ENCODE measurements at regions not wholly inside any gene's neighbourhood (a gene's known extent, or its start where the extent isn't known, plus 50 kb on each side); places are given as distances from the start of the nearest gene placed in this dataset.

GRCh38 chr5:111892949-111893348 lies 136.0 kb upstream of the NREP start:
- DNase-seq (ENCODE audit: low spot score in 2 of 2): no peak
- intact Hi-C loops (cut with DNase I; ENCODE audit: low total_unique reads): no loop called here
- Histone ChIP-seq H3K36me3 (no peaks in the 10 kb centered on the region), H3K4me3 (no peak overlapping the region), H3K9me3 (peaks cover 10 to 17% of the 10 kb centered on the region in 2 donors), H3K27ac (no peak overlapping the region), H3K27me3 (no peaks in the 10 kb centered on the region), H3K4me1 (no peaks in the 10 kb centered on the region)
- no peak for TF ChIP-seq CTCF (IDR thresholded peaks at IDR 0.05)
- no peak for TF ChIP-seq POLR2AphosphoS5 (IDR thresholded peaks at IDR 0.05)
- no peak for TF ChIP-seq POLR2A (IDR thresholded peaks at IDR 0.05)

- DNase-seq (ENCODE audit: low spot score in 2 of 2): no peak
- no peaks in the 10 kb centered on the region for H3K27me3 ChIP-seq
- peaks cover 10 to 15% of the 10 kb centered on the region in 2 donors for H3K9me3 ChIP-seq
- TF ChIP-seq POLR2AphosphoS5 (IDR thresholded peaks at IDR 0.05) (no peak), POLR2A (IDR thresholded peaks at IDR 0.05) (no peak), CTCF (IDR thresholded peaks at IDR 0.05) (no peak)
- no peak overlapping the region for H3K4me3 ChIP-seq
- H3K4me1 ChIP-seq: no peaks in the 10 kb centered on the region
- H3K36me3 ChIP-seq: no peaks in the 10 kb centered on the region
- intact Hi-C loops (cut with DNase I; ENCODE audit: low total_unique reads): loop anchor here (10.0 kb wide), 1 partner anchor 497 kb away; no protein-coding TSS in a partner anchor
- no peak overlapping the region for H3K27ac ChIP-seq
Measured at GRCh38 chr5:111887706-111888105, 130.7 kb upstream of the NREP start.

GRCh38 chr5:111869681-111870080 lies 112.7 kb upstream of the NREP start:
- no peak overlapping the region for H3K4me3 ChIP-seq
- no peaks in the 10 kb centered on the region for H3K36me3 ChIP-seq
- no peak overlapping the region for H3K27ac ChIP-seq
- TF ChIP-seq POLR2A (IDR thresholded peaks at IDR 0.05): no peak
- no peak for TF ChIP-seq CTCF (IDR thresholded peaks at IDR 0.05)
- TF ChIP-seq POLR2AphosphoS5 (IDR thresholded peaks at IDR 0.05): no peak
- intact Hi-C loops (cut with DNase I; ENCODE audit: low total_unique reads): loop anchor here (10.0 kb wide), 1 partner anchor 555 kb away; no protein-coding TSS in a partner anchor
- H3K27me3 ChIP-seq: no peaks in the 10 kb centered on the region
- no peak for DNase-seq (ENCODE audit: low spot score in 2 of 2)
- no peaks in the 10 kb centered on the region for H3K4me1 ChIP-seq
- H3K9me3 ChIP-seq: no peaks in the 10 kb centered on the region

GRCh38 chr5:111865356-111865755 lies 108.4 kb upstream of the NREP start:
- intact Hi-C loops (cut with DNase I; ENCODE audit: low total_unique reads): loop anchor here (10.0 kb wide), 1 partner anchor 551 kb away; no protein-coding TSS in a partner anchor
- no peaks in the 10 kb centered on the region for H3K36me3 ChIP-seq
- TF ChIP-seq POLR2A (IDR thresholded peaks at IDR 0.05) (no peak), POLR2AphosphoS5 (IDR thresholded peaks at IDR 0.05) (no peak), CTCF (IDR thresholded peaks at IDR 0.05) (no peak)

GRCh38 chr5:111863801-111864200 lies 106.8 kb upstream of the NREP start:
- TF ChIP-seq POLR2AphosphoS5 (IDR thresholded peaks at IDR 0.05): no peak
- TF ChIP-seq CTCF (IDR thresholded peaks at IDR 0.05): no peak
- no peak for TF ChIP-seq POLR2A (IDR thresholded peaks at IDR 0.05)
- Histone ChIP-seq H3K9me3 (no peaks in the 10 kb centered on the region), H3K27me3 (no peaks in the 10 kb centered on the region), H3K4me1 (no peaks in the 10 kb centered on the region), H3K4me3 (no peak overlapping the region), H3K27ac (no peak overlapping the region), H3K36me3 (no peaks in the 10 kb centered on the region)
- intact Hi-C loops (cut with DNase I; ENCODE audit: low total_unique reads): loop anchor here (10.0 kb wide), 1 partner anchor 549 kb away; no protein-coding TSS in a partner anchor
- no peak for DNase-seq (ENCODE audit: low spot score in 2 of 2)

More at GRCh38 chr5:111865356-111865755, 108.4 kb upstream of the NREP start:
- Histone ChIP-seq H3K27me3 (no peaks in the 10 kb centered on the region), H3K4me1 (no peaks in the 10 kb centered on the region), H3K4me3 (no peak overlapping the region), H3K27ac (no peak overlapping the region), H3K9me3 (no peaks in the 10 kb centered on the region)
- no peak for DNase-seq (ENCODE audit: low spot score in 2 of 2)
